ENCODE measurements at regions not wholly inside any gene's neighbourhood (a gene's known extent, or its start where the extent isn't known, plus 50 kb on each side); places are given as distances from the start of the nearest gene placed in this dataset.

GRCh38 chr4:133855001-133855400 lies 346.6 kb downstream of the PABPC4L start:
- no peak for TF ChIP-seq POLR2AphosphoS5 (IDR thresholded peaks at IDR 0.05; ENCODE audit: low read depth, low read length)
- TF ChIP-seq, protein P1, sequence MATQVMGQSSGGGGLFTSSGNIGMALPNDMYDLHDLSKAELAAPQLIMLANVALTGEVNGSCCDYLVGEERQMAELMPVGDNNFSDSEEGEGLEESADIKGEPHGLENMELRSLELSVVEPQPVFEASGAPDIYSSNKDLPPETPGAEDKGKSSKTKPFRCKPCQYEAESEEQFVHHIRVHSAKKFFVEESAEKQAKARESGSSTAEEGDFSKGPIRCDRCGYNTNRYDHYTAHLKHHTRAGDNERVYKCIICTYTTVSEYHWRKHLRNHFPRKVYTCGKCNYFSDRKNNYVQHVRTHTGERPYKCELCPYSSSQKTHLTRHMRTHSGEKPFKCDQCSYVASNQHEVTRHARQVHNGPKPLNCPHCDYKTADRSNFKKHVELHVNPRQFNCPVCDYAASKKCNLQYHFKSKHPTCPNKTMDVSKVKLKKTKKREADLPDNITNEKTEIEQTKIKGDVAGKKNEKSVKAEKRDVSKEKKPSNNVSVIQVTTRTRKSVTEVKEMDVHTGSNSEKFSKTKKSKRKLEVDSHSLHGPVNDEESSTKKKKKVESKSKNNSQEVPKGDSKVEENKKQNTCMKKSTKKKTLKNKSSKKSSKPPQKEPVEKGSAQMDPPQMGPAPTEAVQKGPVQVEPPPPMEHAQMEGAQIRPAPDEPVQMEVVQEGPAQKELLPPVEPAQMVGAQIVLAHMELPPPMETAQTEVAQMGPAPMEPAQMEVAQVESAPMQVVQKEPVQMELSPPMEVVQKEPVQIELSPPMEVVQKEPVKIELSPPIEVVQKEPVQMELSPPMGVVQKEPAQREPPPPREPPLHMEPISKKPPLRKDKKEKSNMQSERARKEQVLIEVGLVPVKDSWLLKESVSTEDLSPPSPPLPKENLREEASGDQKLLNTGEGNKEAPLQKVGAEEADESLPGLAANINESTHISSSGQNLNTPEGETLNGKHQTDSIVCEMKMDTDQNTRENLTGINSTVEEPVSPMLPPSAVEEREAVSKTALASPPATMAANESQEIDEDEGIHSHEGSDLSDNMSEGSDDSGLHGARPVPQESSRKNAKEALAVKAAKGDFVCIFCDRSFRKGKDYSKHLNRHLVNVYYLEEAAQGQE (IDR thresholded peaks at IDR 0.05; ENCODE audit: insufficient read depth in 1 of 2, low read depth in 2 of 2, low read length in 1 of 2): no peak

Measured in Panc1 (cell line).